ENCODE measurements at regions not wholly inside any gene's neighbourhood (a gene's known extent, or its start where the extent isn't known, plus 50 kb on each side); places are given as distances from the start of the nearest gene placed in this dataset.
"Not testable (repeated sequence)": the region's sequence is repeated elsewhere in the genome, so short reads cannot be mapped to it uniquely, and the experiment has no call there.

- DNase-seq, result no peak
Measured at GRCh38 chr2:176826356-176826755, 386.2 kb upstream of the HNRNPA3 start.

GRCh38 chr2:176826984-176827668, 385.5 kb upstream of the HNRNPA3 start:
- DNase-seq, result no peak

GRCh38 chr2:176830362-176830761, 382.2 kb upstream of the HNRNPA3 start:
- DNase-seq, result no peak

GRCh38 chr2:176832086-176832485, 380.5 kb upstream of the HNRNPA3 start:
- DNase-seq, result no peak

- no peak for DNase-seq
Measured at GRCh38 chr2:176833671-176834070, 378.9 kb upstream of the HNRNPA3 start.

- no peak for DNase-seq
Measured at GRCh38 chr2:176834226-176834625, 378.4 kb upstream of the HNRNPA3 start.

GRCh38 chr2:176843208-176843607, 369.4 kb upstream of the HNRNPA3 start:
- no peak for DNase-seq

- no peak for DNase-seq
Measured at GRCh38 chr2:176844461-176844860, 368.1 kb upstream of the HNRNPA3 start.

- DNase-seq, result no peak
Measured at GRCh38 chr2:176845718-176846117, 366.9 kb upstream of the HNRNPA3 start.

- no peak for DNase-seq
Measured at GRCh38 chr2:176847575-176847974, 365.0 kb upstream of the HNRNPA3 start.

- no peak for DNase-seq
Measured at GRCh38 chr2:176848844-176849243, 363.8 kb upstream of the HNRNPA3 start.

- DNase-seq, result no peak
Measured at GRCh38 chr2:176851200-176851888, 361.2 kb upstream of the HNRNPA3 start.

GRCh38 chr2:176851889-176852483, 360.6 kb upstream of the HNRNPA3 start:
- DNase-seq, result no peak

- DNase-seq, result no peak
Measured at GRCh38 chr2:176852667-176853066, 359.9 kb upstream of the HNRNPA3 start.

- DNase-seq, result no peak
Measured at GRCh38 chr2:176854062-176854461, 358.5 kb upstream of the HNRNPA3 start.

- no peak for DNase-seq
Measured at GRCh38 chr2:176854878-176855277, 357.7 kb upstream of the HNRNPA3 start.

- DNase-seq, result no peak
Measured at GRCh38 chr2:176856683-176857082, 355.9 kb upstream of the HNRNPA3 start.

GRCh38 chr2:176865336-176865735, 347.3 kb upstream of the HNRNPA3 start:
- DNase-seq, result no peak

- no peak for DNase-seq
Measured at GRCh38 chr2:176872406-176872805, 340.2 kb upstream of the HNRNPA3 start.

- DNase-seq, result no peak
Measured at GRCh38 chr2:176873403-176873802, 339.2 kb upstream of the HNRNPA3 start.

- no peak for DNase-seq
Measured at GRCh38 chr2:176876493-176877103, 336.0 kb upstream of the HNRNPA3 start.

GRCh38 chr2:176879426-176879995, 333.1 kb upstream of the HNRNPA3 start:
- DNase-seq, result no peak

- DNase-seq, result not testable (repeated sequence)
Measured at GRCh38 chr2:176882045-176882444, 330.5 kb upstream of the HNRNPA3 start.

Data from NCI-H1930 (cell line).